Tibial nerve (tissue), 4 donors: ENCODE measurements at regions not wholly inside any gene's neighbourhood (a gene's known extent, or its start where the extent isn't known, plus 50 kb on each side); places are given as distances from the start of the nearest gene placed in this dataset.
"Not testable (repeated sequence)": the region's sequence is repeated elsewhere in the genome, so short reads cannot be mapped to it uniquely, and the experiment has no call there.

Experiments used
- DNase-seq, 2 donors: peaks; one replicate each; pipeline ENCODE4 v3.0.0-alpha.2; 2019; ENCODE audit warnings: low spot score in 2 of 2
- H3K27ac ChIP-seq, 4 donors: fragments of 200-600 bp; sonication (generic) in 3 of 4; one replicate each; pipeline ENCODE4 v1.5.1; 2017 to 2019; ENCODE audit warnings: mild to moderate bottlenecking in 1 of 4
- H3K27me3 ChIP-seq, 2 donors: fragments of 200-600 bp; sonication (generic) in 1 of 2; one replicate each; pipeline versions ENCODE4 v1.5.1 to v1.6.0; 2017 to 2019
- H3K36me3 ChIP-seq, 3 donors: fragments of 200-600 bp; sonication (generic); one replicate each; pipeline ENCODE4 v1.5.1; 2018 to 2019
- H3K4me1 ChIP-seq, 4 donors: fragments of 200-600 bp; sonication (generic) in 3 of 4; one replicate each; pipeline ENCODE4 v1.5.1; 2017 to 2019
- H3K4me3 ChIP-seq, 4 donors: fragments of 200-600 bp; sonication (generic) in 3 of 4; one replicate each; pipeline ENCODE4 v1.5.1; 2017 to 2019; ENCODE audit warnings: mild to moderate bottlenecking in 1 of 4, moderate library complexity in 1 of 4
- H3K9me3 ChIP-seq, 4 donors: fragments of 200-600 bp; sonication (generic) in 3 of 4; one replicate each; pipeline ENCODE4 v1.5.1; 2017 to 2019
- CTCF ChIP-seq, 5 experiments: fragments of 200-600 bp in 3 of 5; fragments of 450-650 bp in 2 of 5; sonication (generic) in 3 of 5; IDR thresholded peaks; one replicate each; pipeline ENCODE4 v1.5.1; 2016 to 2019; ENCODE audit warnings: antibody characterized with exemption in 5 of 5, mild to moderate bottlenecking in 3 of 5, moderate library complexity in 2 of 5
- EP300 ChIP-seq, 2 donors: sonication (generic); formaldehyde crosslinking; IDR thresholded peaks; one replicate each; pipeline ENCODE4 v1.6.1; 2017; ENCODE audit warnings: antibody characterized with exemption in 2 of 2, mild to moderate bottlenecking in 1 of 2
- POLR2A ChIP-seq, 2 donors: fragments of 450-650 bp; IDR thresholded peaks; one replicate each; pipeline ENCODE4 v1.6.1; 2017; ENCODE audit warnings: antibody characterized with exemption in 2 of 2, mild to moderate bottlenecking in 2 of 2, moderate library complexity in 2 of 2
- WGBS, 2 donors: methylation state at CpG; one replicate each; pipeline ENCODE4 v1.1.5; 2018; 5-methylcytosine and 5-hydroxymethylcytosine counted together

GRCh38 chr6:141370438-141370837, 762.3 kb upstream of the GJE1 start:
- 94 to 98% methylated on average over 2 of the region's 2 CpGs for WGBS, 2 donors
- Histone ChIP-seq H3K27ac (no peak overlapping the region), H3K4me1 (no peaks in the 10 kb centered on the region), H3K27me3 (no peaks in the 10 kb centered on the region), H3K36me3 (no peaks in the 10 kb centered on the region), H3K9me3 (peaks cover 0 to 12% (median 1%) of the 10 kb centered on the region in 4 donors), H3K4me3 (no peak overlapping the region)
- TF ChIP-seq CTCF (IDR thresholded peaks at IDR 0.05) (no peak), POLR2A (IDR thresholded peaks at IDR 0.05) (no peak), EP300 (IDR thresholded peaks at IDR 0.05) (no peak)
- no peak for DNase-seq

GRCh38 chr6:141366796-141367195, 765.9 kb upstream of the GJE1 start:
- not testable (repeated sequence) for DNase-seq, H3K27ac ChIP-seq, H3K4me1 ChIP-seq, H3K4me3 ChIP-seq, H3K27me3 ChIP-seq, H3K36me3 ChIP-seq
- WGBS, 2 donors, result 100% methylated on average over 1 of the region's 1 CpG
- peaks cover 0 to 12% (median 1%) of the 10 kb centered on the region in 4 donors for H3K9me3 ChIP-seq

DNA sequence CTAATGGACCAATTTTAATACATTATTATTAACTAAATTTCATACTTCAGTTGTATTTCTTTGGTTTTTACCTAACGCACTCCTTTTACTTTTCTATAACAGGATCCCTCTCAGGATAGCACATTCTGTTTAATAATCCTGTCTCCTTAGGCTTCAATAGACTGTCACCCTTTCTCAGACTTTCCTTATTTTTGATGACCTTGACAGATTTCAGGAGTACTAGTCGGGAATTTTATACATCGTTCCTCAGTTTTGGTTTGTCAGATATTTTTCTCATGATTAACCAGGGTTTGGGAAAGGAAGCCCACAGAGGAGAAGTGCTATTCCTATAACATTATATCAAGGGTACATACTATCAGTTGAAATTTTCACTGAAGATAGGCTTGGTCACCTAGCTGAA, 768.0 kb upstream of the GJE1 start:
- no peak for DNase-seq
- no peaks in the 10 kb centered on the region for H3K36me3 ChIP-seq
- TF ChIP-seq CTCF (IDR thresholded peaks at IDR 0.05), result no peak
- no peak for TF ChIP-seq POLR2A (IDR thresholded peaks at IDR 0.05)
- TF ChIP-seq EP300 (IDR thresholded peaks at IDR 0.05), result no peak
- no peak overlapping the region for H3K4me3 ChIP-seq
- no peaks in the 10 kb centered on the region for H3K27me3 ChIP-seq
- WGBS, 2 donors, result 89 to 96% methylated on average over 3 of the region's 3 CpGs
- no peak overlapping the region for H3K27ac ChIP-seq
- H3K4me1 ChIP-seq, result peaks cover 0 to 5% (median 0%) of the 10 kb centered on the region in 4 donors
- peaks cover 0 to 12% (median 1%) of the 10 kb centered on the region in 4 donors for H3K9me3 ChIP-seq

- no peaks in the 10 kb centered on the region for H3K27me3 ChIP-seq
- DNase-seq, result no peak
- H3K4me3 ChIP-seq, result no peak overlapping the region
- H3K27ac ChIP-seq, result no peak overlapping the region
- peaks cover 0 to 5% (median 0%) of the 10 kb centered on the region in 4 donors for H3K4me1 ChIP-seq
- TF ChIP-seq POLR2A (IDR thresholded peaks at IDR 0.05), result no peak
- TF ChIP-seq EP300 (IDR thresholded peaks at IDR 0.05), result no peak
- peaks cover 0 to 8% (median under 1%) of the 10 kb centered on the region in 4 donors for H3K9me3 ChIP-seq
- no peaks in the 10 kb centered on the region for H3K36me3 ChIP-seq
- WGBS, 2 donors, result 93% methylated on average over 2 of the region's 2 CpGs
Measured at GRCh38 chr6:141364232-141364631, 768.5 kb upstream of the GJE1 start.

DNA sequence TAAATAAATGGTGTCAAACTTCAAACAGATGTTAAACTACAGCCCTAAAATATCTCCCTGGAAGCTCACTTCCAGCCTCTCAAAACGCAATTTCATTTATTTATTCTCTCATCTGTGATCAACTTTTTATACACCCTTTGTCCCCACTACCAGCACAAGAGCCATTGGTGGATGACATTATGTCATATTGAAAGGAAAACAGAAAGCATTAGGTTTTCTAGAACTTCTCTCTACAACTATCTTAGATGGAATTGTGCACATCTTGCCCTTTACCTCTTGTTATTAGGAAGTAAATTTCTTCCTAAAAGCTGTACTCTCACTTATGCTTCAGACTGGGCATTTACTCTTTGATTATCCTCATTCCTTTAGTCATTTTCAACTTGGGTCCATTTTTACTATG, 771.2 kb upstream of the GJE1 start:
- Histone ChIP-seq H3K36me3 (no peaks in the 10 kb centered on the region), H3K4me3 (no peak overlapping the region), H3K27ac (no peak overlapping the region), H3K9me3 (peaks cover 0 to 3% (median 0%) of the 10 kb centered on the region in 4 donors), H3K4me1 (peaks cover 0 to 5% (median 0%) of the 10 kb centered on the region in 4 donors), H3K27me3 (no peaks in the 10 kb centered on the region)
- 79 to 82% methylated on average over 1 of the region's 1 CpG for WGBS, 2 donors
- no peak for DNase-seq
- no peak for TF ChIP-seq POLR2A (IDR thresholded peaks at IDR 0.05)
- no peak for TF ChIP-seq EP300 (IDR thresholded peaks at IDR 0.05)
- no peak for TF ChIP-seq CTCF (IDR thresholded peaks at IDR 0.05)

- no peak for DNase-seq
- WGBS, 2 donors, result 38 to 53% methylated on average over 5 of the region's 5 CpGs
- Histone ChIP-seq H3K36me3 (no peaks in the 10 kb centered on the region), H3K27me3 (no peaks in the 10 kb centered on the region), H3K9me3 (peaks cover 0 to 3% (median 0%) of the 10 kb centered on the region in 4 donors), H3K4me3 (no peak overlapping the region), H3K27ac (peak overlapping the region in 1 of 4 donors; percentile 20), H3K4me1 (peaks cover 0 to 11% (median 0%) of the 10 kb centered on the region in 4 donors)
- TF ChIP-seq CTCF (IDR thresholded peaks at IDR 0.05) (no peak), EP300 (IDR thresholded peaks at IDR 0.05) (no peak), POLR2A (IDR thresholded peaks at IDR 0.05) (no peak)
Measured at GRCh38 chr6:141359953-141360352, 772.8 kb upstream of the GJE1 start.
